BJ (cell line): ENCODE measurements at regions not wholly inside any gene's neighbourhood (a gene's known extent, or its start where the extent isn't known, plus 50 kb on each side); places are given as distances from the start of the nearest gene placed in this dataset.

ENCODE experiments used
- CTCF ChIA-PET: fragments of 350-600 bp; formaldehyde crosslinking; extraction: SDS; loops from one replicate; lab custom pipeline; 2021; ENCODE audit warnings: antibody characterized with exemption, inconsistent platforms; lab: Yijun Ruan, JAX
- POLR2A ChIA-PET: fragments of 300-600 bp; sonication (Branson Sonifier 250); formaldehyde crosslinking; extraction: SDS; loops from one replicate; lab custom pipeline; 2021; ENCODE audit warnings: antibody characterized with exemption; lab: Charles Lee
- DNase-seq: peaks from one replicate; pipeline ENCODE4 v3.0.0-alpha.2; 2011; ENCODE audit warnings: low read depth
- H3K27me3 ChIP-seq: 2 replicates; pipeline ENCODE4 v1.6.0; 2011; ENCODE audit warnings: low read length; ENCODE audit not compliant: control insufficient read depth, insufficient read depth
- H3K36me3 ChIP-seq: 2 replicates; pipeline ENCODE4 v1.5.1; 2011; ENCODE audit warnings: low read length; ENCODE audit not compliant: control insufficient read depth, insufficient read depth
- H3K4me3 ChIP-seq: 2 replicates; pipeline ENCODE4 v1.5.1; 2011; ENCODE audit warnings: low read depth, mild to moderate bottlenecking, control low read depth, low read length
- TF ChIP-seq, protein P1 (sequence below): IDR thresholded peaks from 2 replicates; pipeline ENCODE4 v1.5.1; 2011; ENCODE audit warnings: low read depth, mild to moderate bottlenecking, control low read depth, inconsistent platforms, low read length, moderate library complexity; ENCODE audit not compliant: insufficient read depth

DNA sequence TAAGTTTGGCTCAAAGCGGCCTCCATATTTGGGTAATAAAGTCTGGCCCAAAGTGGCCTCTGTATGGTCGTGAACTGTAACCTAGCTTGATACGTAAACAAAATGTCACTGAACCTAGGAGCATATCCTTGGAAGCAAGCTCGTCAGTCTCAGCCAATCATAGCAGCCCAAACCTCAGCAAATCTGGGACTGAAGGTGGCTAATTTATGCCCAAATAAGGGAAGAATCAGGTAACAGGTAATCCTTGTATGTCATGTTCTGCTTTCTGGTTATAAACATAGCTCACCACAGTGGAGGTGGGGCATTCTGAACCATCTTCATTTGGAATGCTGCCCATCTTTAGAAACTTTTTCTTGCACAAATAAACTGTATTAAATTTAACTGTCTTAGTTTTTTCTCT is 281.1 kb downstream of the TTLL7 start:
- Histone ChIP-seq H3K36me3 (no peaks in the 10 kb centered on the region), H3K27me3 (no peaks in the 10 kb centered on the region), H3K4me3 (no peak overlapping the region)
- CTCF ChIA-PET: interaction anchor here (0.9 kb wide), 1 partner anchor 14 kb away, joined by 3 read pairs; no protein-coding TSS in a partner anchor
- POLR2A ChIA-PET: no interaction called here
- TF ChIP-seq, protein P1, sequence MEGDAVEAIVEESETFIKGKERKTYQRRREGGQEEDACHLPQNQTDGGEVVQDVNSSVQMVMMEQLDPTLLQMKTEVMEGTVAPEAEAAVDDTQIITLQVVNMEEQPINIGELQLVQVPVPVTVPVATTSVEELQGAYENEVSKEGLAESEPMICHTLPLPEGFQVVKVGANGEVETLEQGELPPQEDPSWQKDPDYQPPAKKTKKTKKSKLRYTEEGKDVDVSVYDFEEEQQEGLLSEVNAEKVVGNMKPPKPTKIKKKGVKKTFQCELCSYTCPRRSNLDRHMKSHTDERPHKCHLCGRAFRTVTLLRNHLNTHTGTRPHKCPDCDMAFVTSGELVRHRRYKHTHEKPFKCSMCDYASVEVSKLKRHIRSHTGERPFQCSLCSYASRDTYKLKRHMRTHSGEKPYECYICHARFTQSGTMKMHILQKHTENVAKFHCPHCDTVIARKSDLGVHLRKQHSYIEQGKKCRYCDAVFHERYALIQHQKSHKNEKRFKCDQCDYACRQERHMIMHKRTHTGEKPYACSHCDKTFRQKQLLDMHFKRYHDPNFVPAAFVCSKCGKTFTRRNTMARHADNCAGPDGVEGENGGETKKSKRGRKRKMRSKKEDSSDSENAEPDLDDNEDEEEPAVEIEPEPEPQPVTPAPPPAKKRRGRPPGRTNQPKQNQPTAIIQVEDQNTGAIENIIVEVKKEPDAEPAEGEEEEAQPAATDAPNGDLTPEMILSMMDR: no peak
- DNase-seq: no peak

- TF ChIP-seq, protein P1: no peak
- no peak for DNase-seq
- ChIA-PET CTCF (no interaction called here), POLR2A (no interaction called here)
- Histone ChIP-seq H3K27me3 (no peaks in the 10 kb centered on the region), H3K4me3 (no peak overlapping the region), H3K36me3 (no peaks in the 10 kb centered on the region)
These were observed 282.3 kb downstream of the TTLL7 start for GRCh38 chr1:83716641-83717040.

DNA sequence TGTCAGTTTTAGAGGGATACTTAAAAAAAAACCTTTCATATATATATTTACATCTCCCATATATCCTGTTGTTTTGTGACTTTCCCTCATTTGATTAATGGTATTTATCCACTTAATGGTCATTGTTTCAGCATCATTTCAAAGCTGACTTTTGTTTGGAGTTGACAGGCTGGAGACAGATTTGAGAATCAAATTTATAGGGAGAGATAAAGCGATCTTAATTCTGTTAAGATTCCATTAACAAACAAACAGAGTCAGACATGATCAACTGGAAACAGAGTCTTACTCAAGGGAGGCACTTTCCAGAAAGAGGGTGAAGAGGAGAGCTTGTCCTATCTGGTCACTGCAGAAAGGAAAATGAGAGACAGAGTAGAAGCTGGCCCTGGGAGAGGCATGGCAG is 283.4 kb downstream of the TTLL7 start:
- Histone ChIP-seq H3K4me3 (no peak overlapping the region), H3K36me3 (no peaks in the 10 kb centered on the region), H3K27me3 (no peaks in the 10 kb centered on the region)
- ChIA-PET CTCF (no interaction called here), POLR2A (no interaction called here)
- TF ChIP-seq, protein P1: no peak
- no peak for DNase-seq

- TF ChIP-seq, protein P1: no peak
These were observed 289.3 kb downstream of the TTLL7 start for GRCh38 chr1:83709662-83710061.

GRCh38 chr1:83706354-83706938 is 292.5 kb downstream of the TTLL7 start:
- ChIA-PET CTCF (no interaction called here), POLR2A (no interaction called here)
- no peaks in the 10 kb centered on the region for H3K27me3 ChIP-seq
- no peaks in the 10 kb centered on the region for H3K36me3 ChIP-seq
- TF ChIP-seq, protein P1: no peak
- H3K4me3 ChIP-seq: no peak overlapping the region
- no peak for DNase-seq

More at GRCh38 chr1:83709662-83710061, 289.3 kb downstream of the TTLL7 start:
- DNase-seq: no peak
- CTCF ChIA-PET: interaction anchor here (1.4 kb wide), 1 partner anchor 13 kb away, joined by 3 read pairs; no protein-coding TSS in a partner anchor
- H3K27me3 ChIP-seq: no peaks in the 10 kb centered on the region
- no peaks in the 10 kb centered on the region for H3K36me3 ChIP-seq
- no peak overlapping the region for H3K4me3 ChIP-seq
- POLR2A ChIA-PET: no interaction called here
